Keratinocyte (primary cell): ENCODE measurements at regions not wholly inside any gene's neighbourhood (a gene's known extent, or its start where the extent isn't known, plus 50 kb on each side); places are given as distances from the start of the nearest gene placed in this dataset.

ENCODE experiments used
- EZH2 ChIP-seq: IDR thresholded peaks from one replicate; pipeline ENCODE4 v1.6.1; 2012; ENCODE audit warnings: inconsistent platforms, mild to moderate bottlenecking, low read length, moderate library complexity
- TF ChIP-seq, protein P1 (sequence below), 3 experiments: IDR thresholded peaks in 1 of 3; conservative IDR thresholded peaks in 1 of 3; optimal IDR thresholded peaks in 1 of 3; 2 replicates in 2 of 3; 3 replicates in 1 of 3; pipeline versions ENCODE3 to v1.5.1; 2011; ENCODE audit warnings: low read length in 3 of 3, mild to moderate bottlenecking in 3 of 3, moderate library complexity in 2 of 3, control low read depth in 1 of 3, inconsistent platforms in 1 of 3; ENCODE audit not compliant: insufficient read depth in 2 of 3; ENCODE audit errors: extremely low read depth in 1 of 3

DNA sequence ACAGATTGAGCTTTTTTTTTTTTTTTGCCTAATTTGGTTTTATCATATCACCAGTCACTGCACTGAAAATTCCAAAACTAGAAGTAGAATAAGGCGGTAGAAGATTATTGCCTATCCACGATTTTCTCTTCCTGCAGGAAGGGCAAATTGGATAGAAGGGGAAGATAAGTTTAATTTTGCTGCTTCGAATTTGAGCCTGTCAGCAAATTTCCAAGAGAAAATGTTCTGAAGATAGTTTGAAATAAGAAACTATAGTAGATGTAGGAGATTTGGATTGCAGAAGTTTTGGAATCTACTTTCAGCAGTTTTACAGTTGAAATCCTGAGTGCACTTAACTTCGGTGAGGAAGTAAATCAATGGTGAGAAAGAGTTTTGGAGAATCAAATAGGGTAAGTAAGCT lies 164.9 kb downstream of the PTBP2 start:
- TF ChIP-seq, protein P1, sequence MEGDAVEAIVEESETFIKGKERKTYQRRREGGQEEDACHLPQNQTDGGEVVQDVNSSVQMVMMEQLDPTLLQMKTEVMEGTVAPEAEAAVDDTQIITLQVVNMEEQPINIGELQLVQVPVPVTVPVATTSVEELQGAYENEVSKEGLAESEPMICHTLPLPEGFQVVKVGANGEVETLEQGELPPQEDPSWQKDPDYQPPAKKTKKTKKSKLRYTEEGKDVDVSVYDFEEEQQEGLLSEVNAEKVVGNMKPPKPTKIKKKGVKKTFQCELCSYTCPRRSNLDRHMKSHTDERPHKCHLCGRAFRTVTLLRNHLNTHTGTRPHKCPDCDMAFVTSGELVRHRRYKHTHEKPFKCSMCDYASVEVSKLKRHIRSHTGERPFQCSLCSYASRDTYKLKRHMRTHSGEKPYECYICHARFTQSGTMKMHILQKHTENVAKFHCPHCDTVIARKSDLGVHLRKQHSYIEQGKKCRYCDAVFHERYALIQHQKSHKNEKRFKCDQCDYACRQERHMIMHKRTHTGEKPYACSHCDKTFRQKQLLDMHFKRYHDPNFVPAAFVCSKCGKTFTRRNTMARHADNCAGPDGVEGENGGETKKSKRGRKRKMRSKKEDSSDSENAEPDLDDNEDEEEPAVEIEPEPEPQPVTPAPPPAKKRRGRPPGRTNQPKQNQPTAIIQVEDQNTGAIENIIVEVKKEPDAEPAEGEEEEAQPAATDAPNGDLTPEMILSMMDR (optimal IDR thresholded peaks at IDR 0.05 in 1 of 3, IDR thresholded peaks at IDR 0.05 in 1 of 3, conservative IDR thresholded peaks at IDR 0.05 in 1 of 3; ENCODE audit: extremely low read depth in 1 of 3, insufficient read depth in 2 of 3, low read length in 3 of 3): no peak
- no peak for TF ChIP-seq EZH2
